Fibroblast of peridontal ligament (primary cell): ENCODE measurements at regions not wholly inside any gene's neighbourhood (a gene's known extent, or its start where the extent isn't known, plus 50 kb on each side); places are given as distances from the start of the nearest gene placed in this dataset.

Source experiments
- DNase-seq: peaks from one replicate; pipeline ENCODE4 v3.0.0-alpha.2; 2010; ENCODE audit errors: extremely low read depth

DNA sequence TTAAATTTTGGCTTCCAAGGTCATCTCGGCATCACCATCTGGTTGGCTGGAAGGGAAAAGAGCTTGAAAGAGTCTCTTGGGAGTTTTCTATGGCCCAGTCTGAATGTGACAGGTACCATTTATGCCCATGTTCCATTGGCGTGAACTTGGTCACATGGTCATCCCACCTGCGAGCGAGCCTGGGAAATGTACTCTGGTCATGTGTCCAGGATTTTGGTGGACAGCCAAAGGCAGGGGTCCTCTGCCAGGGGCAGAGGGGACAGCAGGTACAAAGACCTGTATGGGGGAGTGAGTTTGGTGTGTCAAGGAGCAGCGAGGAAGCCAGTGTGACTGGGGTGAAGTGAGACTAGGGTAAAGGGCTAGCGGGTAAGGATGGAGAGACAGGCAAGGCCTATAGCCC lies 112.6 kb downstream of the CDC5L start:
- DNase-seq = no peak

GRCh38 chr6:44503471-44503870 lies 116.0 kb downstream of the CDC5L start:
- no peak for DNase-seq

DNA sequence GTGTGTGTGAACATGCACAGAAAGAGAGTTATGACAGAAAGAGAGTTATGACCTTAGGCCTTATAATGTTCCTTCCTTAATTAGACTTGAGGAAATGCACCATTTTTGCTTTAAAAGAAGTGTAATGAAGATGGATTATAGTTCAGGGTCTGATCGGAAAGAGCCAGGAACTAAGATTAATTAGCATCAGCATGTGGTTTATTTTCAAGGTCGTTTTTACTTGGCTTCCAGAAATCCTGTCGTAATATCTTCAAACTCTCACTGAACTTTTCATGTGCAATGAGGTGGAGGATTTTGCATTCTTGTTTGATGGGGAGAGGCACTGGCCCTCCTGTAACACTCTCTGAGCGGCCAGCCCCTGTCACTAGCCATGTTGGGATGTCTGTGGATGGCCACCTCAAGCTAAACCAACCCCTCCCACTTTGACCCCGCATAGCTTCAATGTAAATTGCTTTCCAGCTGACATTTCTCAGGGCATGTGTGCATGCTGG lies 116.8 kb downstream of the CDC5L start:
- no peak for DNase-seq

DNA sequence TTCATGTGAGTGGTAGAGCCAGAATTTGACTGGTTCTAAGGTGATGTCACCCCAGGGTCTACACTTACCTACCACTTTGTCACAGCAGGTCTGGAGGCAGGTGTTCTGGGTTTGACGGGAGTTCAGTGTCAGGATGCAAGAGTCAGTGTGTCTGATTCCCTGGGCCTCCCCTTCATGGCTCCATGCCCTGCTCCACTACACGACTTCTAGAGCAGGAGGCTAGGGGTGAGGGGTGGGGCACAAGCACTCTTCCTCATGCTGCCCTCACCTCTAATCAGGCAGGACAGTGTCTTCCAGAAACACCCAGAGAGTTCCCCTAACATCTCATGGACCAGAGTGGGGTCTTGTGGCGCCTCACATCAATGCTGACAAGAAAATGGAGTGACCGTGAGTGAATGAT lies 118.2 kb downstream of the CDC5L start:
- no peak for DNase-seq

GRCh38 chr6:44507014-44507413 lies 119.5 kb downstream of the CDC5L start:
- DNase-seq = no peak

DNA sequence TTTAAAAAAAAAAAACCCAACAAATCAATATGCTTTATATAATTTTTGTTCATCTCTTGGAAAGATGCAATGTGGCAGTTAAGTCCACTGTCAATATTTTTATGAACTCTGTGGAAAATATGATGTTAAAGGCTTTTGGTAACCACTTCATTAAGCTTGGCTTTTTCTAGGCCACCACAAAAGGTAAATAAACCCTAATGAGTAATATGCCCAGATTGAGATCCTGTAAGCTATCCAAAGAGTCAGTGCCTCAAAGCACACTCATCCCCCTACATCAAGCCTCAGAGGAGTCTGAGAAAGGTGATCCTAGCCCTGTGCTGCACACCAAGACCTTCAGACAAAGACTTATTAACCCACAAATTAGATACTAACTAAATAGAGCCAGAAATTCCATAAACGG lies 121.1 kb downstream of the CDC5L start:
- DNase-seq = peak; percentile 78

- DNase-seq = no peak
These were observed 123.6 kb downstream of the CDC5L start for GRCh38 chr6:44511126-44511525.

- peak; percentile 36 for DNase-seq
These were observed 125.6 kb downstream of the CDC5L start for GRCh38 chr6:44512868-44513741.

DNA sequence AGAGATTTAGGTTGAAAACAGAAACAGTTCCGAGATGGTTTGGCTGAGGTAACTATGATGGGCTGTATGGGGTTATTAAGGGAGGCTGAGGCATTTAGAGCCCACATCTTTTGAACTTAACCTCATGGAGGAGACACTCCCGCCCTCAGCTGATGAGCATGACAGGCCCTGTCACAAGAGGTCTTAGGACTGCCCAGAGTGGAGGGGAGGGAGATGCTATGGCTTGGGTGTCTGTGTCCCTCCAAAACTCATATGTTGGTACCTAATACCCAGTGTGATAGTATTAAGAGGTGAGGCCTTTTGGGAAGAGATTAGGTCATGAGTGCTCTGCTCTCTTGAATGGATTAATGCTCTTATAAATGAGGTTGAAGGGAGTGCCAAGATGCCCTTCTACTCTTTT lies 126.6 kb downstream of the CDC5L start:
- no peak for DNase-seq

- DNase-seq = no peak
These were observed 127.2 kb downstream of the CDC5L start for GRCh38 chr6:44514576-44515193.

GRCh38 chr6:44522871-44523270 lies 135.4 kb downstream of the CDC5L start:
- DNase-seq = no peak

DNA sequence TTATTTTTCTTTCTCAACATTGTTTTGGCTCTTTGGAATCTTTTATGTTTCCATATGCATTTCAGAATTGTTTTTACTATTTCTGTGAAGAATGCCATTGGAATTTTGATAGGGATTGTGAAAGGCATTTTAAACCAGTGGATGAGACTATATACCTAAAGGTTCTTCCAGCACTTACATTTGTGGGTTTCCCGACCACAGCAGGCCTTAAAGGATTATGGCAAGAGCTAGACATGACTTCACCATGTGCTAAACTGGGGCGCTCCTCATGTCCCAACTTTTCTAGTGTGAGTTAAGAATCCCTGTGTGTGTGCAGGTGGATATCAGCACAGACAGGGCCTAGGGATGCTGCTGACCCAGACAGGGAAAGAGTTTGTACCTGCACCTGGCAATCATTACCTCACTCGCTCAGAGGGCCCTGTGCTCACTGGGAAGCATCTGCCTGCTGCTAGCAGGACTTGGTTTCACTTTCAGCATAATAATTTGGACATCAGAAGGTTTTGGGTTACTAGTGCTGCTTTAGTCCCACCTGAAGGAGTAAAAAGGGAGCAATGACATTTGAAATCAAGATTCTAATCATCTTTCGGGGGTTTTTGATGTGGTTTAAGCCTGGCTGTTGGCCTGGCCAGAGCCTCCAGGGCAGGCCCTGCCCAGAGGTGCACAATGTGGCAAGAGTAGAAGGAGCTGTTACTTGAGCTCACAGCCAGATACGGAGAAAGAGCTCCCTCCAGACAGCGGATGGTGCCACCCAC lies 137.1 kb downstream of the CDC5L start:
- DNase-seq = no peak

DNA sequence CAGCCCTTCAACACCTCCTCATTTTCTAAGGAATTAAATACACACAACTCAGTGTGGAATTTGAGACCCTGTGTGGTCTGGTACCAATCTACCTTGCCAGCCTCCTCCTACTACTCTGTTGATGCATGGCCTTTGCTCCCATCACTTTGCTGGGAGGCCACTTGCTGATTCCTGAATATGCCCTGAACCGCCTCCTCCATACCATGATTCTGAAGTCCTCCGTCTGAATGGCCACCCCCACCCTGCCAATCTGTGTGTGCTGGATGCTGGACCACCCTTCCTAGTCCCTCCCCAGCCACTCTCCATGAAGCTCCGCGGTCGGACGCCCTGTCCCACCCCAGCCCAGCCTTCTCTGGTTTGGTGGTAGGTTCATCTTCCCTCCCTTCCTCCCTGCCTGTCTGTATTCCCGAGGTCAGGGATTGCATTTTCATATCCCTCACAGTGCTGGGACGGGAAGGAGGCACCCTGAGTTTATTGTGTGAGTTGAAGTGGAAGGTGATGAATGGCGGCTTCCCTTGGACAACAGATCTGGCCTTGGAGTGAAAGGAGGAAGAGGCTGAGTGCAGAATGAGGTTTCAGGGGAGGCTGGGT lies 138.3 kb downstream of the CDC5L start:
- no peak for DNase-seq

GRCh38 chr6:44527181-44527580 lies 139.7 kb downstream of the CDC5L start:
- DNase-seq = peak; percentile 29

DNA sequence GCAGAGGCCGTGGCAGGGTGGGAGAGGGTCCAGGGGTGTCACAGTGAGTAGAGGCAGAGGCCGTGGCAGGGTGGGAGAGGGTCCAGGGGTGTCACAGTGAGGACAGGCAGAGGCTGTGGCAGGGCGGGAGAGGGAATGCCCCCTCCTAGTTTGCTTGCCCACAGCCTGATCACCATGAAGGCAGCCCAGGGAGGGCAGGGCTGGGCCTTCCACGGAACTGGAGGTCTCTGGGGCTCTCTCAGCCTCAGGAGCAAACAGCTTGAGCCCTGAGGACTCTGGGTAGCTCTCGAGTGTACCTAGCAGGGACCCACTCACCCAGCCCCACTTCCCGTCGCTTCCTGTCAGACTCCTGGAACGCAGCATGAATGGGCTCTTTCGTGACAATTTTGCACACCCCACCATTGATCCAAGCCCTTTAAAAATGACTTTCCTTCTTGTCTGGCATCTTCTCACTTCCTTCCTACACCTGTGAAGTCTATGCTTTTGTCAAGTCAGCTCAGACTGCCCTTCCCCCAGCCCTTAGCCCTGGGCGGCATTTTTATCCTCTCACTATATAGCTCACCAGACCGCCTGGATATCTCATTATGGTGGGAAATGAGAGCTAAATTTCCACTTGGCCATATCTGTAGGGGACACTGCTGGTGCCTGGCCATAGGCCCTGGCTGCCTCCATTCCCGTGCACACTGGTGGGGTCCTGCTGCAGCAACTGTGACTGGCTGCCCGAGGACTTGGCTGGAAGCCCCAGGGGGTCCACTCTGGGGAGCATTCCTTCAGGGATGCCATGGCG lies 140.3 kb downstream of the CDC5L start:
- no peak for DNase-seq

DNA sequence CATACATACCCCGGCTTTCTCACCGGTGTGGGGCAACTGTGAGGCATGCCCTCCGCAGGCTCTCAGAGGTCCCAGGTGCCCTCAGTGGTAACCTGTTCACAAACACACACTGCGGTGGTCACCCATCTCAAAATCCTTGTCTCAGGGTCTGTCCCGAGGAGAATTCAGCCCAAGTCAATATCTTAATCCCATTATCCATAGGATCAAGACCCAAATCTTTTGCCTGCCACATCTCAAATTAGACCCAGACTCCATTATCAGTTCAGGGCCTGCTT lies 140.8 kb downstream of the CDC5L start:
- DNase-seq = no peak

- DNase-seq = no peak
These were observed 141.2 kb downstream of the CDC5L start for GRCh38 chr6:44528716-44529115.

DNA sequence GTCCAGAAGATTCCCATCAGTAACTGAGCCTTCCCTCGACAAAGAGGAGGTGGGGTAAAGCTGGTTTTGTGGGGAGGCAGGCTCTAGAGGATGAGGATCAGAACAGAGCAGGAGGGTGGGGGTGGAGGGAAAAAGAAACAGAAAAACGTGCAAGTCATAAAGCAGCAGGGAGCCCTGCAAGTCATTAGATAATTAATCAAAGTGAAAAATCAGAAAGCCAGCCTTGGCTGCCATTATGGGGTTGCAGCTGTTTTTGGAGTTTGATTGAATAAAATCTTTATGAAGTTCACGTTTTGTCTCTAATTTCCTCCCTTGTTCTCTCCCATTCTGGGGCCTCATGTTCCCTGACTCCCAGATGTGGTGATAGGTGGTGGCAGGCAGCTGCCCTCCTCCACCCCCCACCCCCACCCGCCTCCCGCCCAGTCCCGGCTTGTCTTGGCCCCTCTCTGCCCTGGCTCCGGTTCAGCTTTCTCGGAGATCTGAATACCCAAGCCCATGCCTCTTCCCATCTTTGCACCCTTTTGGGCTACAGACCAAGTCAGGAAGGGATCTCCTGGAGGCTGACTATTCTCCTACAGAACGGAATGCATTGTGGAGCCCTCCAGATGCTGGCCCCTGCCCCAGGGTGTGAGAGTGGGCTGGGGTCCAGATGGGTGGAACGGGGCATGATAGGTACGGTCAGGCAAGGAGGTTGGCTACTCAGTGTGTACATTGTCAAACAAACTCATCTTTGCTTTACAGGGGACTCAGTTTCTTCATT lies 141.8 kb downstream of the CDC5L start:
- no peak for DNase-seq

DNA sequence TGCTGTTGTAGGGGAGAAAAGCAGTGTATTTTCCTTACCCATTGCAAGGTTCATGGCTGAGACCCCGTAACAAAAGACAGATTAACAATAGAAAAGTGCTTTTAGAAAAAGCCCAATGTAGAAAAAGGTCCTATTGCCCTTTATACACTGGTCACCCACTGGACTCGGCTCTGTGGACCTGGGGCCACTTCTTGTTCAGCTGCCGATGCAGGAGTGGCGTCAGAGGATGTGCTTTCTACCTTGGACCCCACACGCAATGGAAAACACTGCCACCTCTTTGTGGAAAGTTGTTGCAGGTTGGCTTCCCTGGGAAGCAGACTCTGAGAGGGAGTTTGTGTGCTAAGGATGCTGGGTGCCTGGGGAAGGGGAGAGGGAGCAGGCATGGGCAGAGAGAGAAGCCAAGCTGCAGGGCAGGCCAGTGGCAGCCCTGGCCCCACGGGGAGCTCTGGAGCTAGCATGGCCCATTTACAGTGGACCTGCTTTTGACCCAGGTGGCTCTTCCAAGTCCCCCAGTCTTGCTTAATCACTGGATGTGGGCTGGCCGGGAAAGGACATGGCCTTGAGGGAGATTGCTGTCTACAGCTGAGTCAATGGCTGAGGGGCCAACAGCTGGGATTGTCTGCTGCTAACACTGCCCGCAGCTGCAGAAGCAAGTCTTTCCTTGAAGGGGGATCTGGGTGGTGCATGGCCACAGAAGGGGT lies 142.9 kb downstream of the CDC5L start:
- DNase-seq = no peak

DNA sequence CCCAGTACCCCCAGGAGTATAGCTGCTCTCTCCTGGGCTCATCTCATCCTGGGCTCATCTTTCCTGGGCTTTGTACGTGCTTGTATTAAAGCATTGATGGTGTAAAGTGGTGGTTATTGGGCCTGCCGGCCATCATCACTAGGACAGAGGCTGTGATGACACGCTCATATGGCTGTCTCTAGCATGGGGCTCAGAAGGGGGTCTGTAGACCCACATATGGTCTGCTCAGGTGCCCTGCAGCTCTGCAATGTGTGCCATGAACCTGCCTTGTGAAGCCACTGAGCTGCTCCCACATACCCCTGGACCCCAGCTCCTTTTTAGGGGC lies 143.4 kb downstream of the CDC5L start:
- no peak for DNase-seq
